ENCODE measurements at regions not wholly inside any gene's neighbourhood (a gene's known extent, or its start where the extent isn't known, plus 50 kb on each side); places are given as distances from the start of the nearest gene placed in this dataset.

- H3K79me1 ChIP-seq (ENCODE audit: low read depth in 1 of 2, low read length in 2 of 2), result no peaks in the 10 kb centered on the region
- no peak overlapping the region for H2BK15ac ChIP-seq (ENCODE audit: low read depth, low read length)
- no peaks in the 10 kb centered on the region for H3K9me3 ChIP-seq (ENCODE audit: control insufficient read depth, insufficient read depth, low read length)
- H2BK5ac ChIP-seq (ENCODE audit: low read depth, low read length, poor library complexity, severe bottlenecking), result no peak overlapping the region
- H2AK5ac ChIP-seq (ENCODE audit: low read depth, low read length), result no peak overlapping the region
- no peak overlapping the region for H2AFZ ChIP-seq (replicated peaks; ENCODE audit: low read length, poor library complexity)
- dilution Hi-C loops (cut with HindIII; ENCODE audit: low sequenced_read_pairs, unreplicated experiment), result no loop called here
- intact Hi-C loops (cut with micrococcal nuclease), result no loop called here
- H4K20me1 ChIP-seq (ENCODE audit: insufficient read depth, low read length), result no peaks in the 10 kb centered on the region
- H2BK120ac ChIP-seq (ENCODE audit: low read depth, low read length), result no peak overlapping the region
- H3K9ac ChIP-seq (ENCODE audit: low read depth, low read length), result no peak overlapping the region
- H4K5ac ChIP-seq (ENCODE audit: low read depth, low read length), result no peak overlapping the region
- no peak for DNase-seq
- H4K91ac ChIP-seq (ENCODE audit: insufficient read depth, low read depth, low read length), result no peak overlapping the region
- no peak overlapping the region for H4K8ac ChIP-seq (ENCODE audit: low read depth in 2 of 2, low read length in 2 of 2)
- H3K4me2 ChIP-seq (ENCODE audit: low read depth, low read length), result no peak overlapping the region
- H3K14ac ChIP-seq (replicated peaks; ENCODE audit: low read depth, low read length), result no peak overlapping the region
- POLR2A ChIA-PET (ENCODE audit: unreplicated experiment), result no interaction called here
- in situ Hi-C loops (cut with MboI; ENCODE audit: low sequenced_read_pairs), result no loop called here
- no peak overlapping the region for H2AK9ac ChIP-seq (replicated peaks; ENCODE audit: low read depth, low read length, poor library complexity)
- no peaks in the 10 kb centered on the region for H3K4me1 ChIP-seq (ENCODE audit: control insufficient read depth, insufficient read depth, low read length)
- CTCF ChIA-PET, result no interaction called here
- H3K9me1 ChIP-seq (ENCODE audit: insufficient read depth, low read length), result no peaks in the 10 kb centered on the region
- WGBS, 2 experiments (ENCODE audit: extremely low coverage in 2 of 2, insufficient read length in 1 of 2), result no CpG with 5 or more reads among the region's 2 CpGs
- H3K27me3 ChIP-seq (ENCODE audit: control insufficient read depth, insufficient read depth, low read length), result no peaks in the 10 kb centered on the region
- no TSS peak for BruUV-seq (replicated peaks)
- no peak overlapping the region for H3K4me3 ChIP-seq (ENCODE audit: insufficient read depth, low read depth, low read length)
- no peak overlapping the region for H3K18ac ChIP-seq (ENCODE audit: low read depth, low read length)
- TF ChIP-seq RCOR1 (IDR thresholded peaks at IDR 0.05; ENCODE audit: insufficient replicate concordance, low read length) (no peak), NFE2L2 (IDR thresholded peaks at IDR 0.05; ENCODE audit: low read depth, low read length) (no peak), CHD1 (IDR thresholded peaks at IDR 0.05; ENCODE audit: low read depth, low read length) (no peak), RFX5 (IDR thresholded peaks at IDR 0.05; ENCODE audit: low read depth, low read length) (no peak), SMC3 (IDR thresholded peaks at IDR 0.05; ENCODE audit: low read depth, low read length) (no peak), RAD21 (IDR thresholded peaks at IDR 0.05; ENCODE audit: low read length) (no peak), CTCF (conservative IDR thresholded peaks at IDR 0.05; ENCODE audit: low read depth, low read length) (no peak), BHLHE40 (IDR thresholded peaks at IDR 0.05; ENCODE audit: low read depth, low read length) (no peak), CEBPB (IDR thresholded peaks at IDR 0.05; ENCODE audit: low read depth, low read length) (no peak)
- no peak overlapping the region for H3K27ac ChIP-seq (ENCODE audit: insufficient read depth, low read length)
- no peak for ATAC-seq (ENCODE audit: low read depth)
- H3K56ac ChIP-seq (ENCODE audit: extremely low read depth, insufficient read depth, low read length), result no peak overlapping the region
- H2BK20ac ChIP-seq (ENCODE audit: low read depth, low read length), result no peak overlapping the region
- no peak overlapping the region for H3K4ac ChIP-seq (ENCODE audit: low read depth, low read length)
- H3K23ac ChIP-seq (ENCODE audit: low read depth, low read length), result no peak overlapping the region
- H3K36me3 ChIP-seq (ENCODE audit: control insufficient read depth, insufficient read depth, low read length), result no peaks in the 10 kb centered on the region
Observed at GRCh38 chr1:102687383-102687782, 420.9 kb downstream of the COL11A1 start.
